Muscle of back (tissue), 3 donors: ENCODE measurements at regions not wholly inside any gene's neighbourhood (a gene's known extent, or its start where the extent isn't known, plus 50 kb on each side); places are given as distances from the start of the nearest gene placed in this dataset.
"Not testable (repeated sequence)": the region's sequence is repeated elsewhere in the genome, so short reads cannot be mapped to it uniquely, and the experiment has no call there.

Experiments used
- DNase-seq, 3 donors: peaks; one replicate each; pipeline versions ENCODE4 v3.0.0 to v3.0.0-alpha.2; 2013

DNA sequence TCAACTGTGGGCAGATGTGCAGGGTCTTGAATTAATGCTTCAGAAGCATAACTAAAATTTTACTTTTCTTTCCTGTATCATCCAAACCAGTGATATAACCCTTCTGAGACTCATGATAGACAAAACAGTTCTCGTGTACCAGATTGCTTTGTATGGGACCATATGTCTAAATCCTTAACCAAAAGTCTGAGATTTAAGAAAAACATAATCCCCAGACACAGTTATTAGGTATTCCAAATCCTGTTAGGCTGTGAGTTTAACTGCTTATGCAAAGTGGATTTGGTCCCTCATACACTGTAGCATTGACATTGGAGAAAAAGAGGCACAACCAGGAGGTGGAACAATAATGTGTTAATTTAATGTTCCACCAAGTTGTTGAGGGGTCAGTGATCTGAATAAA lies 235.0 kb downstream of the PMAIP1 start:
- DNase-seq, result no peak

DNA sequence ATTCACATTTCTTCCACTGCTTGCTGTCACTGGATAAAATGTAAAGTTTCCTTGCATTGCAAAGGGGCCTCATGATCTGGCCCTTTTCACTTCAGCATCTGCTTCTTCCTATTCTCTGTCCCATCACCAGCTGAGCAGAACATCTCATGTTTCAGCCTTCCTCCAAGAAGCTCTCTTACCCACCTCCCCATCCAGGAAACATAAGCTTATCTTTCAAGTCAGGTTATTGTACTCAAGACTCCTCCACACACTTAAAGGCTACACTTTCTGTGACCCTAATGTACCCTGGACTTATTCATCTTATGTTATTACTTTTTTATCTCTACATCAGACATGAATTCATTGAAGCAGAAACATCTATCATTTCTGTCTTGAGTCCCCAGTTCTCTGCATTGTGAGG lies 230.5 kb downstream of the PMAIP1 start:
- DNase-seq, result no peak

DNA sequence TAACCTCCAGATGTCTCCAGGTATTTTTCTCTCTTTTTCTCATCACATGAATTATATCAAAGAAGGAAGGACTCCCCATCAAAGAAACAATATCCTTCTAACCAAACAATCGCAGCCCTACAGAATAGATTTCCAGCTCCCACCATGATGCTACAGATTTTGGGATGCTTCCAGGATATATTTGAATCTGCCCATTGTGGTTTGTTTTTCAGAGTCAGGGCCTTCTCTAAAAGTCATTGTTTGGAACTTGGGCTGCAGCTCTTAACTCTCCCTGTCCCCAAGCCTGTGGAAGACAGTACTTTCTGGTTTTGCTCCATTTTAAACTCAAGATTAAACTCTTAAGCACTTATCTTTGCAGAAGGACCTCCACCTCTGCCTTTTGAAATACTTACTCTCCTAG lies 223.2 kb downstream of the PMAIP1 start:
- DNase-seq, result no peak

DNA sequence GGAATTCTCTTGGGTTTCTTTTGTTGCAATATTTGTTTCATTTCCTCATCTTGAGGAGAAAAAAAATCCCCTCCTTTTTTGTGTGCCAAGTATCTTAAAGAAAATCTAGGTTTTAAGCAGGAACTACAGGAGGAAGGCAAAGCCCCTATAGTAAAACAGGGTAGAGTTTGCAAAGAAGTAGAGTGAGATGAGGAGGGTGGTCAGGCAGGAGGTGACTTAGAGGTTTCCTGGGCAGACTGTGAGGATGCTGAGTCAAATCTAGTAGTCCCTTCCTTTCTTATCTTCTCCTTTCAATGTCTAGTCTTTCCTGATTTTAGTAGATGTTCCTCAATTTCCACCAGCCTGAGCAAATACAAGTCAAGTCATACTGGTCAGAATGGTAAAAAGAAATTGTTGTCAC lies 222.5 kb downstream of the PMAIP1 start:
- DNase-seq, result no peak

DNA sequence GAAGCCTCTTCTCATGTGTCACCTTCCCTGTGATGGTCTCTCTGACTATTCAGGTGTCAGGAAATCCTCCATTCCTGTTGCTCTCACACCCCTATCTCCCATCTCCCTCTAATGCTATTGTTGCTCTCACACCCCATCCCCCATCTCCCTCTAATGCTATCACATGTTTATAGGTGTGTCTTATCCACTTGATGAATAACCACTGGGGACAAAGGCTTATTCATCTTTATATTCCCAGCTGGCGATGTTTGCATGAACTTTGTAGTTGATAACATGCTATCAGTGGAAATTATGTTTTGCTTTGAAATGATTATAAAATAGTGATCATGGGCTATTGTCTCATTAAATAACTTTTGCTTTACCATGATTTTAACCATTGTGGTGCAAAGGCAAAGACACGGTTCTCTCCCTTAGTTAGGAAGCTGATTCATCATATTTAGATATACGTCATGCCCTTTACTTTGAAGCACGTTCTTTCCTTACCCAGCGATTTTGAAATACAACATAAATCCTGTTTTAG lies 220.5 kb downstream of the PMAIP1 start:
- DNase-seq, result no peak

DNA sequence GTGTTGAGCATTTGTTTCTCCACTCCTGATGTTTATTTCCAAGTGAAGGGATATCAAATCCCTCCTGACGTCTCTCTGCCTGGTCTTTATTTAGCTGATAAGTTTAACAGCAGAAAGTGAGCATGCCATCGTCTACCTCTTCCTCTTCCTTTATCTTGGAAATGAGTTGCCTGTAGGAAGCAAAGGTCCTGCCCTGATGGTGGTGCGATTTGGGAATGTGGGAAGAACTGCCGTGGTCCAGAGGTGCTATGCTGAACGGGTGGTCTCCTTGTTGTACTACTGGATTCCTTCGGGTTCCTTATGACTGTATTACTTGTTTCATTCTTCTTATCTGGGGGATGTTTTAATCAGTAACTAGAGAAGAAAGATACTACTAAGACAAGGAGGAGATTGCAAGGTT lies 217.5 kb downstream of the PMAIP1 start:
- DNase-seq, result no peak

DNA sequence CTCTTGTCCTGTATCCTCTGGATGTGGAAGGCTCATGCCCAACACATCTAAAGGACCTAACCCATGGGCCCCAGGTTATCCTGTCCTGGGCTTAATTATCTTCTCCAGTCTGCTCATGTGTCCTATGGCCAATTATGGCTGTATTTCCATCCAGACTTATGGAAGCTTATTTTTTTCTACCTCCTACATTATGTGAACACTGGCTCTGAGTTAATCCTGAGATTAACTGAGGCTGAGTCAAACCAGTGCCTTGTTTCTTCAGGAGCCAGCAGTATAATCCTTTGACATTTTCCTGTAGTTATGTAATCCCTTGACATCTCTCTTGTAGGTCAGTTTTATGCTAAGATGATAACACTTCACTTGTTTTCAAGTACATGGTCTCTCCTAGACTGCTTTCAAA lies 213.6 kb downstream of the PMAIP1 start:
- DNase-seq, result no peak

DNA sequence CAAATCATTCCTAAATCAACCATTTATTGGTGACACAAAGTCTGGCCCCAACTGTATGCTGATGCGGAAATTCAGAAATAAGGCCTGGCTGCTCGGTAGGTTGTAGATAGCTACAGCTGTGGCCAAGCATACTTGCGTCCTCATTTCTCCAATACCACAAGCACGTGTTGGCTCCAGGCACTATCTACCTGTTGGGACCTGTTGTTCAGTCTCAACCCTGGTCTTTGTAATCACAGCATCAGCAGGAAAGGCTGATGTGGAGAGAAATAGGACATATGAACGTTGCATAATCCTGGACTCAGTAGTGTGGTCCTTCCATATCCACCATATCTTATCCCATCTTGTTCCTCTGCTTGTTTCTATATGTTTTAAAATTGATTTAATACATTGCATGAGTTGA lies 212.6 kb downstream of the PMAIP1 start:
- DNase-seq, result no peak

DNA sequence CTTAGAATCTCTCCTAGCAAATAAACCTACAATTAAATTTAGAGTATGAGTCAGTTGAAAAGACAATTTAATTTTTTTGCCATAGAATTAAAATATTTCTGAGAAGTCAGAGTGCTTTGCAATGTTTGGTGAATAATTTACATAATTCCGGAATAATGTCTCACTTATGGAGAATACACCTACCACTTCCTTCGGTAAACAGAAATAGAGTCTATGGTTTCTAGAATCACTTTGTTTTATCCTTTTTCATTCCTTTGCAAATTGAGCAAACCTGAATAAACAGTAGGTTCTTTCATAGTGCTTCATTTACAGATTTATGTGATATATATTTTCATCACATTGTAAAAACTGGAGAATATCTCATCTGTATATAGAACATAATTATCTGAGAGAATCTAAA lies 211.7 kb downstream of the PMAIP1 start:
- no peak for DNase-seq

DNA sequence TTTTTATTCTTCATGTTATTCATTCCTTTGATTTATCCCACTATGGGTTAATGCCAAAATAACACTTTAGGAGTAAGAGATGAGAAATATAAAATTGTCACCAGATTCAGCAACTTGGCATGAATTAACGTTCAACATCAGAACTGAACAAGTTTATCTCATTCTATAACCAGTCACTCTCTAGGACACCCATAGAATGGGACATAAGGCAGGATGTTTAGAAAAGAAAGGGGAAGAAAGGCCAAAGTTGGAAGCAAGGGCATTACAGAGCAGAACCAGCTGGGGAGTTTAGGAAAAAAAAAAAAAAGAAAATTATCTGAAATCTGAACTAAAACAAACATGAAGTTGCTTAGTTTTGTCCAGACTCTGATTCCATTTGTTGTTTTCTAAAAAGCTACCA lies 211.0 kb downstream of the PMAIP1 start:
- no peak for DNase-seq

DNA sequence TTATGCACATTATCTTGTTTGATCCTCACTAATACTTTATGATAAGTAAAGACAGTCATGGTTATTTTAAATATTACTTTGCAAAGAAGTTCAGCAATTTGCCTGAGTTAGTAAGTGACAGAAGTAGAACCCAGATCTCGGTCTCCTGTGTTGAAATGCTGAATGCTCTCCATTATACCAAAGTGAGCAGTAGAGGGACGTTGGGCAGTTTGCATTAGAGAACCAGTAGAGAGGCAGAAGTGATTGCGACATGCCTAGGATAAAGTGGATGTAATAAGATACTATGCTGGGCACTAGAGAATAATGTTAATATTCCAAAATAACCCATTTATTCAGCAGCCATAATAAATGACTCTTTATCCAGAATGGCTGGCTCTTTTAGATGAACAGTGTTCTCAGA lies 201.0 kb downstream of the PMAIP1 start:
- DNase-seq, result no peak

DNA sequence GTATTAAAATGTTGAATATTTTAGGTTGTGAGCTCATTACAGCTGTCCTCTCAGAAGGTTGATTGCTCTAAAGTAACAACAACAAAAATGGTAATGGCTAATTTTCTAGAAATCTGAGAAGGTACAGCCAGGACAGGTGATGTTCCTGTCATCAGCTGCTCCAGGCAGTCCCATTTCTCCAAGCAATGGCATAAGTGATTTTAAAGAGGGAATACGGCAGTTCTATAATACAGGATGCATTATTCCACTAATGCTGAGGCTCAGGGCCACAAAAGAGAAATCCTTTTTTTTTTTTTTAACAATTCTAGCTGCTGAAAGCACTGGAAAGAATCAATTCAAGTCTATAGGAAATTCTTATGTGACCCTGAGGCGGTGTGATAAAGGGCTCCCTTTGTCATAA lies 199.9 kb downstream of the PMAIP1 start:
- no peak for DNase-seq

DNA sequence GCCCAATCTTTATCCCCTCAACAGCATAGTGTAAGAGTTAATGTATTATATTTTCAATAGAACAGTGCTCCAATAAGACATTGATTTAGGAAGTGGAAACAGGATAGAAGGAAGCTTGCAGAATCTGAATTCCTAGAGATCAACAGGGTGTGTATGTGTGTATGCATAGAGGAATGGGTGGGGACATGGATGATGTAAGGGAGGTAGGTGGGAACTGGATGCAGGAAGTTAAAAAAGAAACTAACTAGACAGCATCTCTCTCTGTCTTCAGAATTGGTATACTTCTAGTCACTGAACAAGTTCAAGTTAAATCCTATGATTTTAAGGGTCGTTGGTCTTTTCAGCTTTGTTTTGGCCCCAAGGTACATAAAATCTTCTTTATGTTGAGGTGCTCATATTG lies 196.6 kb downstream of the PMAIP1 start:
- no peak for DNase-seq

DNA sequence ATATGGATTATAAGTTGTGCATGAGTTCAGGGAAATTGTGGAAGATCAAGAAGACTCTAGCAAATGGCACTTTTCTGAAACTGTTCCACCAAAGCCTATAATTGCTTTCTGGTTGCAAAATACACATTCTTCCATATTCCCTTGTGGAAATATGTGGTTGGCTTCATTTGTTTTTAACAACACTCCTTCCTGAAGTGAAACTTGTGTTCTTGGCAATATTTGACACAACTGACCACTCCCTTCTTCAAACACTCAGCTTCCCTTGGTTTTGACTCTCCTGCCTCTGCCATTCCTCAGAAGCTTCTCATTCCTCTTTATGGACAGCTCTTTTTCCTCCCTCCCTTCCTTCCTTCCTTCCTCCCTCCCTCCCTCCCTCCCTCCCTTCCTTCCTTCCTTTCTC lies 192.3 kb downstream of the PMAIP1 start:
- no peak for DNase-seq

DNA sequence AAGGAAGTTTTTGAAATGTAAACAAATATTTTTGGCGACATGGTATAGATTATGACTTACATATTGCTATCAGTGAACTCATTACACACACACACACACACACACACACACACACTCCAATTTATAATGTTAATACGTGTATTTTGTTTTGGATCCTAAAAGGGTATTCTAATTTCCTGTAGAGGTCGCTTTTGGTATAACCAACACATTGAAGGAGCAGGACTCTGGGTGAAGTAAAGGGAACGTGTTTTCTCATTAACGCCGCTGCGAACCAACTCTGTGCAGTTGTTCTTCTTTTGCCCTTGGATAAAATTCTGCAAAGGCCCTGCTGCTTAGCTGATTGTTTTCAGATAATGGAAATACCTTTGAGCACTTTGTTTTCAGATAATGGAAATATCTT lies 190.4 kb downstream of the PMAIP1 start:
- no peak for DNase-seq

DNA sequence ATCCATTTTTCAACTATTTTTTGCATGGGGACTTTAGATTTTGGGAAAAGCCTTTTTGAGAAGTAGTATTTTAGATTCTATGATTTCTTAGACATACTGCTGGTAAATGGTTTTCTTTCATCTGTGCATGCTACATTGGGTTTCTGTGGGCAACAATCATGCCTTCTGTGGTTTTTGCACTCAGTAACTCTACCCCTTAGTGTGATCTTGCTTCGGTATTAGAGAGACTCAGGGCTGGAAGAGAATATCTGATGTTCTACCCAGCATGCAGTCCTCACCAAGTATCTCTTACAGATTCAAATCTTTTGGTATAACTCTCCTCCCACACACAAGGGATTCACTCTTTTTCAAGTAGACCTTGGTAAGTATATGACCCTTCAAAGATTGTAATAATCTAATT lies 183.0 kb downstream of the PMAIP1 start:
- DNase-seq, result no peak

DNA sequence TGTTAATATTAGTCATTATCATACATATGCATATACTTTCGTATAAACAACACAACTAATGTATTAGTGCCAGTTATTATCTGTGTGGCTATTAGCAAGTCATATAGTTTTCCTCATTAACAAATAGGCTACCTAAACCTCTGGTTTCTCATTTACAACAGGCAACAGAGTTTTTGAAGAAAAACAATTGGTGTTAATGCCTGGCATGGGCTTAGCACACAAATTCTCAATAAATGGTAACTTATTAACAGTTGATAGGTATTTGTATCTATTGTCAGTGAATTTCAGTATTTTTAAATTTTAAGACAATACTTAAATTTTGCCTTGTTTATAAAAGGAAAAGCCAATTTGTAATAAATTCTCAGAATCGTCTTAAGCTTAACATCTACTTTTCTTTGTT lies 182.5 kb downstream of the PMAIP1 start:
- DNase-seq, result no peak

DNA sequence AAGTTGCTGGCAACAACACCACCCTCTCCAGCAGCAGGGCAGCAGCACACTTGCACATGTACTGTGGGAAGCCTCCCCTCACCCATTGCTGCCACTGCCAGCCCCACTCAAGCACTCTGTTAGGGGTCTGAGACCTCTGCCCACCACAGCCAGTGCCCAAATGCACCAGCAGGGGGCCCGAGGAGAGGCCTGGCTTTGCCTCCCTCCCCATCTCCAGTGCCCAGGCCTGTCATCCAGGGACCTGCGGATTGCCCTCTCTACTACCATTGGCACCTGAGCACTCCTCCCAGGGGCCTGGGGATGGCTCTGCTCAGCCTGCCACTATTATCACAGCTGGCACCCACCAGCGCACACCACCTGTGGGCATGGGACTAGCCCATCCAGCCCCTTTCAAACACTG lies 175.7 kb downstream of the PMAIP1 start:
- no peak for DNase-seq

DNA sequence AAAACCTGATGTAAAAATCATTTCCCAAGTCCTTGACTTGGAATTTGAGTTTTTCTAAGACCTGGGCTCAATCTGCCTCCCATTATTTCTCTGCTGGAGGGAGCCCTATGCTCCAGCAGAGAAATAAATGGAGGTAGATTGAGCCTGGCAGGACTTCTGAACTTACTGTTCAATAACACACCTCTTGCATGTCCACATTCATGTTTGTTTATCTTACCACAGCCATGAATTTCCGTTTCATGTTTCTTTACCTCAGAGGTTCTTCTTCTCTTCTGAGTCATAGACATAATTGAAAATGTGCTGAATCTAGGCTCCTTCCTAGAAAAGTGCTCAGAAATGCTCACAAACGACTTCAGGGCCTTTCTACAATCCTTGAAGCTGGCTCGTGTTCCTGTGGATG lies 170.8 kb downstream of the PMAIP1 start:
- DNase-seq, result no peak

DNA sequence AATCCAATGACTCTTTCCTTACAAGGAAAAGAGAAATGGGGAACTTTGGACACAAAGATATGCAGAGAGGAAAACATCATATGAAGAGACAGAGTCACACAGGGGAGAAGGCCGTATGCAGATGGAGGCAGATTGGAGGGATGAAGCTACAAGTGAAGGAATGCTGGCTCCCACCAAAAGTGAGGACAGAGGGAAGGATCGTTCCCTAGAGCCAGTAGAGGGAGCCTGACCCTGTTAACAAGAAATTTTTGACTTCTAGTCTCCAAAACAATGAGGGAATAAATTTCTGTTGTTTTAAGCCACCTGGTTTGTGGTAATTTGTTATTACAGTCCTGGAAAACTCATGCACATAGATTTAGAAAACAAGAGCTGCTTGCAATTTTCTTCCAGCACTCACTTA lies 169.3 kb downstream of the PMAIP1 start:
- no peak for DNase-seq

DNA sequence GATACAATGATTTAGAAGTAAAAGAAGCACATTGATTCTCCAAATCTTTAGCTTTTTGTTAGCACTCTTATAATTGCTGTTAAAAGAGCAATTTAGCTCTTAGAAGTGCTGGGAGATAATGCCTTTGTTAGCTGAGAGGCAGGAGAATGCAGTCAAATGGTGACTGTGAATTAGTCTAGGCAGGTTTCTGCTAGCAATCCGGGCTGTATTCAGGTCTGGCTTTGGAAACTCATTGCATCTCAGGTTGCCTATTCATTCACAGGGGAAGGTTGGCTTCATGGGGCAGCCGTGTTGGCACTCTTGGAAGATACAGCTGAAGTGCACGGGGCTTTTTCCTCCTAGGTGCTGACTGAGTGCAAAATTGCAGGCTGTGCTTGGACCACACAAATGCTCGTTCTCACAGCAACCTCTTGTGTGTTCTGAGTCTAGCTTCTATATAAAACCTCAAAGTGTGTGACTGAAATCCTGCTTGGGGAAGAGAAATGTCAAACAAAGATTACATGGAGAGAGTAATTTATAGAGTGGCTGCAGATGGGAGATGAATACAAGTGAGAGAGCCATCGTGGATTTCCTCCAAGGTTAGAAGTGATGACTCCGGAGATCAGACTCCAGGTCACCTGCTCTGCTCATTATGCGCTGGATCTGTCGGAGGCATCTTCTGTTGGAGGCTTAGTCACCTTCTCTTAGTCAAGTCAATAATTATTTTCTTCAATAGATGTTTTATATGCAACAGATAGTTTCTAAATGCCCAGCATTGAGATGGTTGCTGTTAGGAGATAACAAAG lies 167.8 kb downstream of the PMAIP1 start:
- DNase-seq, result no peak

DNA sequence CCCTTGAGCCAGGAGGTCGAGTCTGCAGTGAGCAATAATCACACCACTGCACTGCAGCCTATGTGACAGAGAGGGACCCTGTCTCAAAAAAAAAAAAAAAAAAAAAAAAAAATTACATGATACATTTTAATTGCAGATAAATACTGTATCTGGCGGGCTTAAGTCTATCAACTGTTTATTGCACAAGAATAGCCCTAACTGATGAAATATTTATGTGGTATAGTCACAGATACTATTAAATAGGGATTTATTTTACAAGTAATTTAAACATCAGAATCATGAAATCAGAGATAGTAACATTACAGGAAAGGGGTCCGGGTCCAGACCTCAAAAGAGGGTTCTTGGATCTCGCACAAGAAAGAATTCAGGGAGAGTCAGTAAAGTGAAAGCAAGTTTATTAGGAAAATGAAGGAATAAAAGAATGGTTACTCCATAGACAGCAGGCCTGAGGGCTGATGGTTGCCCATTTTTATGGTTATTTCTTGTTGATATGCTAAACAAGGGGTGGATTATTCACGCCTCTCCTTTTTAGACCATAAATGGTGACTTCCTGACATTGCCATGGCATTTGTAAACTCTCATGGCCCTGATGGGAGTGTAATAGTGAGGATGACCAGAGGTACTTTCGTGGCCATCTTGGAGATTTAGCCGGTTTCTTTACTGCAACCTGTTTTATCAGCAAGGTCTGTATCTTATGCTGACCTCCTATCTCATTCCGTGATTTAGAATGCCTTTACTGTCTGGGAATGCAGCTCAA lies 166.6 kb downstream of the PMAIP1 start:
- DNase-seq, result no peak

DNA sequence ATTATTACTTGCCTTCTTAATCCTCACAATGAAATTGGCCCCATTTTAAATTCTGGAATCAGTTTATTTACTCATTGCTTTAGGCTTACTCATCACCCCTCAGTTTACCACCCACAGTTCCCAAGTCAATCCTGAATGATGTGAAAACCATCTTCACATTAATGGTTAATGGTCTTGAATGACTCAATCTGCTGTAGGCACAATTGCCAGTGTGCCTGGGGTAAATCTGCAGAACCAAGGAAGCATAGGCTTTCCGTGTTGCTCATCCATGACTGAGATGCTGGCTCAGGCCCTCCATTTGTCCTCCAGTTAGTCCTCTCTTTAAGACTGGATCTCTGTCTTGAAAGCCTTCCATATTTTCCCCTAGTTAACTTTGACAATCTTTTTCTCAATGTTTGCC lies 164.5 kb downstream of the PMAIP1 start:
- DNase-seq, result no peak

DNA sequence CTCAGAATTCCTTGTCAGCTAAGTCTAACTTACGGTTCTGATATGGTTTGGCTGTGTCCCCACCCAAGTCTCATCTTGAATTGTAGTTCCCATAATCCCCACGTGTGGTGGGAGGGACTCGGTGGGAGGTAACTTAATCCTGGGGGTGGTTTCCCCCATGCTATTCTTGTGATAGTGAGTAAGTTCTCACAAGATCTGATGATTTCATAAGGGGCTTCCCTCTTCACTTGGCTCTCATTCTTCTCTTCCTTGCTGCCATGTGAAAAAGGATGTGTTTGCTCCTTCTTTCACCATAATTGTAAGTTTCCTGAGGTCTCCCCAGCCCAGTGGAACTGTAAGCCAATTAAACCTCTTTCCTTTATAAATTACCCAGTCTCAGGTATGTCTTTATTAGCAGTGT lies 163.0 kb downstream of the PMAIP1 start:
- not testable (repeated sequence) for DNase-seq
